Ectodermal cell (in vitro differentiated cells): ENCODE measurements at regions not wholly inside any gene's neighbourhood (a gene's known extent, or its start where the extent isn't known, plus 50 kb on each side); places are given as distances from the start of the nearest gene placed in this dataset.
"Not testable (repeated sequence)": the region's sequence is repeated elsewhere in the genome, so short reads cannot be mapped to it uniquely, and the experiment has no call there.

Experiments used
- H3K27ac ChIP-seq: 2 replicates; pipeline ENCODE4 v1.7.0; 2013; ENCODE audit warnings: mild to moderate bottlenecking, low read depth, low read length; ENCODE audit not compliant: insufficient read depth, poor library complexity, severe bottlenecking
- H3K27me3 ChIP-seq: 2 replicates; pipeline ENCODE4 v1.7.0; 2013; ENCODE audit warnings: mild to moderate bottlenecking, low read length; ENCODE audit not compliant: insufficient read depth, control insufficient read depth, poor library complexity, severe bottlenecking
- H3K36me3 ChIP-seq: one replicate; pipeline ENCODE4 v1.7.0; 2013; ENCODE audit warnings: low read length; ENCODE audit not compliant: control insufficient read depth, insufficient read depth
- H3K4me1 ChIP-seq: one replicate; pipeline ENCODE4 v1.7.0; 2013; ENCODE audit warnings: low read length; ENCODE audit not compliant: control insufficient read depth, insufficient read depth
- H3K4me3 ChIP-seq: 2 replicates; pipeline ENCODE4 v1.7.0; 2013; ENCODE audit warnings: low read depth, low read length, control low read depth; ENCODE audit not compliant: insufficient read depth
- H3K9me3 ChIP-seq: 2 replicates; pipeline ENCODE4 v1.7.0; 2013; ENCODE audit warnings: mild to moderate bottlenecking, low read length, moderate library complexity; ENCODE audit not compliant: control insufficient read depth
- whole genome bisulfite sequencing, 2 experiments: methylation state at CpG; one replicate each; pipeline ENCODE4 v1.1.7; 2013; ENCODE audit warnings: missing lambda C conversion rate in 2 of 2; 5-methylcytosine and 5-hydroxymethylcytosine counted together

DNA sequence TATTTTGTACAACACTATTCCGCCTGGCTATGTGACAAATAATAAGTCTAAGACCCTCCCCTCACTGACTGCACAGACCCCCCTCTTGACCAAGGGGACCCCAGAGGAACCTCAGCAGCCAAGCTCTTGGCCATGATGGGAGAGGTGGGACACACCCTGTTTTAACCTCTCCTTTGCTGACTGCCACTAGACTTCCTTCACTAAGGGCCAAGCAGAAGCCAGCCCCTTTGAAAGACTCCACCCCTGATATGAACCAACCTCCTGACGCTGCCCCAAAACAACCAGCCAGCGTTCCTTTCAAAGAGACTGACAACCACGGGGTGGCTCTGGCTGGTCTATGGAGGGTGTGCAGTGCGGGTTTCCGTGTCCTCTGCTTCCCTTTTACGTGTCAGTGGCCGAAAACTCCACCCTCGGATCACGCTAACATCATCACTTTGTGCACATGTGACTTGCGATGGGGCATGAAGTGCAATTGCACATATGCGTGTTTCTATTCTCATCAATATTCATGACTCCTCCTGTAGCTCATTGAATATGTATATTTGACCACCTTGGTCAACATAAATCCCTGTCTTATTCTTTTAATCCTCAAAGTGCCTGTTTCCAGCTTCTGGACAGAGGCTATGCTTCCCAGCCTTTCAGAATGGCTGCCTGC is 643.9 kb downstream of the TBC1D22A start:
- 74 to 77% methylated on average over 12 of the region's 12 CpGs for WGBS, 2 experiments
- no peaks in the 10 kb centered on the region for H3K27me3 ChIP-seq
- H3K9me3 ChIP-seq, result peaks cover 21% of the 10 kb centered on the region

GRCh38 chr22:47405222-47405621 is 642.8 kb downstream of the TBC1D22A start:
- H3K27ac ChIP-seq, H3K4me1 ChIP-seq, H3K4me3 ChIP-seq, H3K27me3 ChIP-seq, H3K36me3 ChIP-seq: not testable (repeated sequence)
- H3K9me3 ChIP-seq, result peaks cover 14% of the 10 kb centered on the region
- WGBS, 2 experiments, result 74% methylated on average over 15 of the region's 15 CpGs

More for the DNA sequence above, 643.9 kb downstream of the TBC1D22A start:
- no peaks in the 10 kb centered on the region for H3K4me1 ChIP-seq
- H3K27ac ChIP-seq, result no peak overlapping the region
- H3K36me3 ChIP-seq, result no peaks in the 10 kb centered on the region
- H3K4me3 ChIP-seq, result no peak overlapping the region

DNA sequence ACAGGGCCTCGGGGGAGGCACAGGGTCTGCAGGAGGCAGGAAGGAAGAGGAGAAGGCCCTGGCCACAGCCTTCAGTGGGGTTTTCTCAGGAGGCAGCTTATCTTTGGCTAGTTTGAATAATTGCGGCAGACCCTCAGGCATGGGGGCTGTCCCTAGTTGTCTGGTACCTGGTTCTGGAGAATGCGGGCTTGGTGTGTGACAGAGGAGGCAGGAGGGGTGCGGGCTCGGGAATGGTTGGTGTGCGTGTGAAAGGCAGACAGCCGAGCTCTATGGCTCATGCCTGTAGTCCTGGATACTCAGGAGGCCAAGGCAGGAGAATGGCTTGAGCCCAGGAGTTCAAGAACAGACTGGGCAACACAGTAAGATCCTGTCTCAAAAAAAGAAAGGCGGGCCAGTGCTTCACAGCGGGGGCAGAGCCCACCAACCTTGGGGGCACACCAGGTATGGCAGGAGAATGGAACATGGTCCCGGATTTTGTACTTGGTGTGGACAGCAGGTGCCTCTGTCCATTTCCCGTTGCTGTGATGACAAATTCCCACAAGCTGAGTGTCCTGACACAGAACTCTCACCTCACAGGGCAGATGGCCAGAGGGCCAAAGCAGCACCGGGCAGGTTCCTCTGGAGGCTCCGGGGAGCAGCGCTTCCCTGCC is 640.6 kb downstream of the TBC1D22A start:
- Histone ChIP-seq H3K27me3 (no peaks in the 10 kb centered on the region), H3K36me3 (no peaks in the 10 kb centered on the region), H3K9me3 (peaks cover 14% of the 10 kb centered on the region), H3K4me3 (no peak overlapping the region), H3K27ac (no peak overlapping the region), H3K4me1 (no peaks in the 10 kb centered on the region)
- WGBS, 2 experiments, result 81 to 83% methylated on average over 14 of the region's 14 CpGs

GRCh38 chr22:47401976-47402770 is 639.7 kb downstream of the TBC1D22A start:
- H3K4me1 ChIP-seq, result no peaks in the 10 kb centered on the region
- WGBS, 2 experiments, result 85% methylated on average over 29 of the region's 29 CpGs
- no peak overlapping the region for H3K27ac ChIP-seq
- H3K36me3 ChIP-seq, result no peaks in the 10 kb centered on the region
- no peak overlapping the region for H3K4me3 ChIP-seq
- H3K9me3 ChIP-seq, result peaks cover 15% of the 10 kb centered on the region
- no peaks in the 10 kb centered on the region for H3K27me3 ChIP-seq

GRCh38 chr22:47401592-47401898 is 639.1 kb downstream of the TBC1D22A start:
- H3K27ac ChIP-seq, result no peak overlapping the region
- 93 to 94% methylated on average over 11 to 12 of the region's 12 CpGs for WGBS, 2 experiments
- no peaks in the 10 kb centered on the region for H3K4me1 ChIP-seq
- H3K4me3 ChIP-seq, result no peak overlapping the region
- H3K9me3 ChIP-seq, result peaks cover 15% of the 10 kb centered on the region
- no peaks in the 10 kb centered on the region for H3K36me3 ChIP-seq
- H3K27me3 ChIP-seq, result no peaks in the 10 kb centered on the region

- H3K27me3 ChIP-seq, result no peaks in the 10 kb centered on the region
- no peaks in the 10 kb centered on the region for H3K36me3 ChIP-seq
- H3K9me3 ChIP-seq, result peaks cover 15% of the 10 kb centered on the region
- H3K4me1 ChIP-seq, result no peaks in the 10 kb centered on the region
- H3K27ac ChIP-seq, result no peak overlapping the region
- no peak overlapping the region for H3K4me3 ChIP-seq
- WGBS, 2 experiments, result 80 to 82% methylated on average over 28 of the region's 28 CpGs
These were observed 638.5 kb downstream of the TBC1D22A start for GRCh38 chr22:47400701-47401591.

- not testable (repeated sequence) for H3K36me3 ChIP-seq, H3K4me3 ChIP-seq, H3K4me1 ChIP-seq, H3K27ac ChIP-seq, H3K27me3 ChIP-seq
- WGBS, 2 experiments, result 80 to 85% methylated on average over 6 to 7 of the region's 10 CpGs
- peaks cover 15% of the 10 kb centered on the region for H3K9me3 ChIP-seq
These were observed 637.7 kb downstream of the TBC1D22A start for GRCh38 chr22:47400131-47400530.

- no peak overlapping the region for H3K27ac ChIP-seq
- 78 to 85% methylated on average over 21 of the region's 21 CpGs for WGBS, 2 experiments
- no peak overlapping the region for H3K4me3 ChIP-seq
- H3K27me3 ChIP-seq, result no peaks in the 10 kb centered on the region
- peaks cover 15% of the 10 kb centered on the region for H3K9me3 ChIP-seq
- no peaks in the 10 kb centered on the region for H3K4me1 ChIP-seq
- H3K36me3 ChIP-seq, result no peaks in the 10 kb centered on the region
These were observed 636.7 kb downstream of the TBC1D22A start for GRCh38 chr22:47398921-47399790.

DNA sequence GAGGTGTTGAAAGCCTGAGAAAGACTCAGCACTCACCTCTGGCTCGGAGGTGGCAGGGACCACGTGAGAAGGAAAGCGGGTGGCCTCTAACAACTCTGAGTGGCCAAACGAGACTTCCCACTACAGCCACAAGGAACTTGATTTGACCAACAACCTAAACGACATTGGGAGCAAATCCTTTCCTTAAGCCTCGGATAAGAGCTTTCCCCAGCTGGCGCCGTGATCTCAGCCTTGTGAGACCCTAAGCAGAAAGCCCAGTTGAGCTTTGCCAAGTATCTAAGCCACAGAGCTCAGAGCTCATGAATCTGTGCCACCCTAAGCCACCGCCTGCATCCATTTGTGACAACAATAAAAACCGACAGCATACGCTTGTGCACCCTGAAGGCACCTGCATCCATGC is 636.0 kb downstream of the TBC1D22A start:
- H3K4me3 ChIP-seq, result no peak overlapping the region
- no peaks in the 10 kb centered on the region for H3K27me3 ChIP-seq
- H3K36me3 ChIP-seq, result no peaks in the 10 kb centered on the region
- WGBS, 2 experiments, result 78 to 79% methylated on average over 11 of the region's 11 CpGs
- no peak overlapping the region for H3K27ac ChIP-seq
- H3K4me1 ChIP-seq, result no peaks in the 10 kb centered on the region
- H3K9me3 ChIP-seq, result peaks cover 13% of the 10 kb centered on the region
